Immature natural killer cell (primary cell): ENCODE measurements at regions not wholly inside any gene's neighbourhood (a gene's known extent, or its start where the extent isn't known, plus 50 kb on each side); places are given as distances from the start of the nearest gene placed in this dataset.

Source experiments
- DNase-seq, 3 donors: peaks; one replicate each; pipeline ENCODE4 v3.0.0; 2022; ENCODE audit warnings: mixed read lengths in 1 of 3
- H3K27ac Mint-ChIP-seq, 6 donors: one replicate each; pipeline ENCODE4 v1.8.0; 2020; ENCODE audit warnings: mixed read lengths in 6 of 6, mild to moderate bottlenecking in 5 of 6, inconsistent platforms in 4 of 6, moderate library complexity in 3 of 6
- H3K27me3 Mint-ChIP-seq, 3 donors: one replicate each; pipeline ENCODE4 v1.8.0; 2020 to 2021; ENCODE audit warnings: low read depth in 3 of 3, mild to moderate bottlenecking in 3 of 3, mixed read lengths in 3 of 3, moderate library complexity in 3 of 3, inconsistent platforms in 1 of 3
- H3K36me3 Mint-ChIP-seq, 3 donors: one replicate each; pipeline ENCODE4 v1.8.0; 2020; ENCODE audit warnings: mixed read lengths in 3 of 3, inconsistent platforms in 2 of 3, mild to moderate bottlenecking in 2 of 3
- H3K4me1 Mint-ChIP-seq, 2 donors: one replicate each; pipeline ENCODE4 v1.8.0; 2020; ENCODE audit warnings: inconsistent platforms in 2 of 2, mild to moderate bottlenecking in 2 of 2, mixed read lengths in 2 of 2, moderate library complexity in 1 of 2
- H3K4me3 Mint-ChIP-seq, 5 donors: one replicate each; pipeline ENCODE4 v1.8.0; 2020; ENCODE audit warnings: mild to moderate bottlenecking in 5 of 5, mixed read lengths in 5 of 5, inconsistent platforms in 3 of 5, moderate library complexity in 3 of 5
- H3K9me3 Mint-ChIP-seq, 6 donors: one replicate each; pipeline ENCODE4 v1.8.0; 2020; ENCODE audit warnings: mild to moderate bottlenecking in 6 of 6, mixed read lengths in 6 of 6, inconsistent platforms in 4 of 6, moderate library complexity in 3 of 6

DNA sequence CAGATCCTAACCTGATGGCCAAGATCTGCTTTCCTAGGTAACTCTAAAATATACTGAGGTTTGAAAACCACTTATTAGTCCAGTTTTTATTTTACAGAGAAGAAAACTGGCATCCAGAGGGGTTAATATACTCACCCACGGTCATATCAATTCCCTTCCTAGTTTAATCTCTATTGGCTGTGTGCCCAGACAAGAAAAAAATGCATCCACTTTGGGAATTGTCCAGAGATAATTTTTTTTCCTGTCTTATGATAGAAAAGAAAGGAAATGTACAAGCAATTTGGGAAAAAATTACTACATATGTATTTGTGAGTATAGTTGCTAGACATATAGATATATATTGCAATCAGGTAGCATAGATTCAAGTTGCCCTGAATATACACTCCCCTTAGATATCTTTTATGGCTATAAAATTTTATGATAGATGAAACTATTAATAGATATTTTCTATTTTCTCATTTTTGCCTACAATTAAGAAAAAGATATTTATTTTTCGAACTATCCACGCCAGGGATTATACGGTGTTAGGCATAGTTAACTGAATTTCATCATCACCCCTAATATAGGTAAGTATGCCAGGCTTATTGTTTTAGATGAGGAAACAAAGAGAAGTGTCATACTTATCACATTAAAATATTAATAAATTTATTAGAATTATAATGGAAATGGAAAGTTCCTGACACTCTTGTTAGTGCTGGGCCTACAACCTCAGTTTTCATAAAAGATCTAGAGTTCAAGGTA is 100.5 kb upstream of the SLC38A2 start:
- Mint-ChIP-seq H3K27me3 (no peaks in the 10 kb centered on the region), H3K36me3 (peaks cover 7 to 18% (median 15%) of the 10 kb centered on the region in 3 donors), H3K27ac (peak overlapping the region; percentile 77 to 91 (median 84)), H3K4me1 (peaks cover 44 to 55% of the 10 kb centered on the region in 2 donors), H3K9me3 (no peaks in the 10 kb centered on the region), H3K4me3 (peak overlapping the region; percentile 26 to 80 (median 59))
- DNase-seq = no peak

GRCh38 chr12:46472144-46472705 is 99.7 kb upstream of the SLC38A2 start:
- Mint-ChIP-seq H3K36me3 (peaks cover 0 to 13% (median 8%) of the 10 kb centered on the region in 3 donors), H3K9me3 (no peaks in the 10 kb centered on the region), H3K27ac (peak overlapping the region in 4 of 6 donors; percentile 33 to 99 (median 70)), H3K4me3 (no peak overlapping the region), H3K4me1 (peaks cover 43 to 55% of the 10 kb centered on the region in 2 donors), H3K27me3 (no peaks in the 10 kb centered on the region)
- DNase-seq = no peak

GRCh38 chr12:46471404-46471803 is 98.8 kb upstream of the SLC38A2 start:
- no peaks in the 10 kb centered on the region for H3K27me3 Mint-ChIP-seq
- no peaks in the 10 kb centered on the region for H3K9me3 Mint-ChIP-seq
- H3K4me1 Mint-ChIP-seq = peaks cover 40 to 52% of the 10 kb centered on the region in 2 donors
- peak overlapping the region; percentile 67 to 89 (median 67) for H3K4me3 Mint-ChIP-seq
- H3K36me3 Mint-ChIP-seq = peaks cover 0 to 13% (median 12%) of the 10 kb centered on the region in 3 donors
- peak overlapping the region; percentile 18 to 99 (median 64) for H3K27ac Mint-ChIP-seq
- no peak for DNase-seq

GRCh38 chr12:46470975-46471374 is 98.4 kb upstream of the SLC38A2 start:
- Mint-ChIP-seq H3K4me3 (peak overlapping the region; percentile 67 to 89 (median 67)), H3K9me3 (no peaks in the 10 kb centered on the region), H3K4me1 (peaks cover 36 to 48% of the 10 kb centered on the region in 2 donors), H3K27ac (peak overlapping the region in 5 of 6 donors; percentile 49 to 99 (median 79)), H3K27me3 (no peaks in the 10 kb centered on the region), H3K36me3 (peaks cover 0 to 13% (median 12%) of the 10 kb centered on the region in 3 donors)
- DNase-seq = no peak

GRCh38 chr12:46470036-46470627 is 97.6 kb upstream of the SLC38A2 start:
- Mint-ChIP-seq H3K4me1 (peaks cover 36 to 53% of the 10 kb centered on the region in 2 donors), H3K9me3 (no peaks in the 10 kb centered on the region), H3K4me3 (peak overlapping the region; percentile 86 to 98 (median 89)), H3K36me3 (peaks cover 0 to 13% (median 12%) of the 10 kb centered on the region in 3 donors), H3K27ac (peak overlapping the region; percentile 97 to 100 (median 98)), H3K27me3 (no peaks in the 10 kb centered on the region)
- peak; percentile 57 to 71 (median 66) for DNase-seq

DNA sequence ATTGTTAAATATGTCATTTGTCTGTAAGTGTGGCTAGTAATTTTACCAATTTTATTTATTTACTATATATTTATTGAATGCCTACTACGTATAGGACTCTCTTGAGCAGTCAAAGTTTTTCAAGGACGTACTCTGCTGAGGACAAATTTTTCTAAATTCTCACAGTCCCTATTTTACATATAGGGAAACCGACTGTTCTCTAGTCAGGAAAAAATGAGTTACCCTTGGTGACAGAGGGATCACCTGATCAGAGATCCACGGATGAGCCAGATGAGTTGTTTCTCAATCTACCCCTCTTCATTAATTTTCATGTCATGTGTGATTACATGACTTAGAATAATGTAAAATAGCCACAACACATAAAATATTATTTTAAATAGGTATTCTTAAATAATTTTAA is 96.2 kb upstream of the SLC38A2 start:
- peaks cover 0 to 12% (median 12%) of the 10 kb centered on the region in 3 donors for H3K36me3 Mint-ChIP-seq
- H3K4me3 Mint-ChIP-seq = no peak overlapping the region
- H3K4me1 Mint-ChIP-seq = peaks cover 32 to 50% of the 10 kb centered on the region in 2 donors
- H3K27me3 Mint-ChIP-seq = no peaks in the 10 kb centered on the region
- no peaks in the 10 kb centered on the region for H3K9me3 Mint-ChIP-seq
- H3K27ac Mint-ChIP-seq = no peak overlapping the region
- no peak for DNase-seq

DNA sequence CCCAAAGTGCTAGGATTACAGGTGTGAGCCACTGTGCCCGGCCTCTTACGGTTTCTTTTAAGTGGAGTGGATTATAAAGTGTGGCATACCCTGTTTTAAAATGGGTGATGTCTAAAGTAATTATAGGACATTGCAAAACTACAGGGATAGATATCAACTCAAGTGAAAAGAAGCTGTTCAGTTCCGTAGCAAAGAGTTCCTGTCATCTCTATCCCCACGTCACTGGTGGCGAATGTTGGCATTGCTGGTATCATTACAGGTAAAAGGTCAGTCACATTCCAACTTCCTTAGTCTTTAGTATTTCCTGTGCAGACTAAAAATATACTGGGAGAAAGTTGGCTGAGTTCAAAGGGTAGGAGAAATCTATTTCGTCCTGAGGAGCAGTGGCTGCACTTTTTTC is 95.6 kb upstream of the SLC38A2 start:
- Mint-ChIP-seq H3K4me1 (peaks cover 28 to 44% of the 10 kb centered on the region in 2 donors), H3K4me3 (no peak overlapping the region), H3K9me3 (no peaks in the 10 kb centered on the region), H3K27me3 (no peaks in the 10 kb centered on the region), H3K27ac (no peak overlapping the region), H3K36me3 (peaks cover 0 to 12% (median 8%) of the 10 kb centered on the region in 3 donors)
- no peak for DNase-seq

- Mint-ChIP-seq H3K4me1 (peaks cover 24 to 31% of the 10 kb centered on the region in 2 donors), H3K9me3 (no peaks in the 10 kb centered on the region), H3K36me3 (peaks cover 0 to 10% (median 5%) of the 10 kb centered on the region in 3 donors), H3K27me3 (no peaks in the 10 kb centered on the region), H3K4me3 (no peak overlapping the region), H3K27ac (peak overlapping the region in 2 of 6 donors; percentile 21 to 45)
- DNase-seq = no peak
Measured at GRCh38 chr12:46465307-46465706, 92.7 kb upstream of the SLC38A2 start.

- H3K27me3 Mint-ChIP-seq = peaks cover 0 to 2% (median 0%) of the 10 kb centered on the region in 3 donors
- H3K4me3 Mint-ChIP-seq = no peak overlapping the region
- H3K9me3 Mint-ChIP-seq = no peaks in the 10 kb centered on the region
- no peak overlapping the region for H3K27ac Mint-ChIP-seq
- peaks cover 0 to 6% (median under 1%) of the 10 kb centered on the region in 3 donors for H3K36me3 Mint-ChIP-seq
- no peak for DNase-seq
- H3K4me1 Mint-ChIP-seq = peaks cover 24 to 31% of the 10 kb centered on the region in 2 donors
Measured at GRCh38 chr12:46464863-46465262, 92.3 kb upstream of the SLC38A2 start.

DNA sequence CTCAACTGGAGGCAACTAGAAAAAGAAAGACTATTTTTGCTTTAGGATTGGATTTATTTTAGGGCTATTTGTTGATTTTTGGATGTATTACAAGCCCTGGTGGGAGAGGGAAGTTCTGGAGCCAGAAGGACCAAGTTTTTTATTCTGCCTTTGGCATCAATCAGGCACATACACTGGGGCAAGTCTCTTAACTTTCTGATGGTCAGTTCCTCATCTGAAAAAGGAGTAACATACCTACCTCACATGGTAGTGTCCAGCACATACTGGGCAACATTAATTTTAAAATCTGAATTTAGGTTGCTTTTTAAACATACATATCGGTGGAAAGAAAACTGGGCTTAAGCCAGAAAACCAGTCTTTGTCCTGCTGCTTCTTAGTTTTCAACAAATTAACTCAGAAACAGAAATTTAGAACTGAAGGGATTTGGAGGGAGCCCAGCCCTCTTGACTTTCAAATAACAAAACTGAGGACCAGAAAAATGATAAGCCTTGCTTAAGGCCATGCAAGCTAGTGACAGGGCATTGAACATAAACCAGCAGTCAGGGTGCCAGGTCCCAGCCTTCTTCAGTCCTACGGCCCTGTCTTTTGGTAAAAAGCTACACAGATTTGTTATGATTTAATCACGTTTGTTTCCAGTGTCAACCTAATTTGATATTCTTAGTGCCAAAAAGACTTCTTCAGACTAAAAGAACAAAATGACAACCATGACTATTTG is 90.2 kb upstream of the SLC38A2 start:
- peaks cover 0 to 7% (median 0%) of the 10 kb centered on the region in 3 donors for H3K27me3 Mint-ChIP-seq
- H3K9me3 Mint-ChIP-seq = no peaks in the 10 kb centered on the region
- no peak for DNase-seq
- no peak overlapping the region for H3K27ac Mint-ChIP-seq
- H3K4me1 Mint-ChIP-seq = peaks cover 39 to 45% of the 10 kb centered on the region in 2 donors
- H3K36me3 Mint-ChIP-seq = peaks cover 0 to 4% (median 0%) of the 10 kb centered on the region in 3 donors
- no peak overlapping the region for H3K4me3 Mint-ChIP-seq

GRCh38 chr12:46461907-46462640 is 89.5 kb upstream of the SLC38A2 start:
- Mint-ChIP-seq H3K9me3 (no peaks in the 10 kb centered on the region), H3K36me3 (peaks cover 0 to 2% (median 0%) of the 10 kb centered on the region in 3 donors), H3K4me3 (no peak overlapping the region), H3K4me1 (peaks cover 44 to 48% of the 10 kb centered on the region in 2 donors), H3K27me3 (peaks cover 0 to 7% (median 1%) of the 10 kb centered on the region in 3 donors), H3K27ac (peak overlapping the region in 2 of 6 donors; percentile 90 to 96)
- DNase-seq = no peak

GRCh38 chr12:46461459-46461858 is 88.9 kb upstream of the SLC38A2 start:
- peak overlapping the region in 5 of 6 donors; percentile 4 to 96 (median 54) for H3K27ac Mint-ChIP-seq
- peaks cover 50 to 55% of the 10 kb centered on the region in 2 donors for H3K4me1 Mint-ChIP-seq
- no peaks in the 10 kb centered on the region for H3K36me3 Mint-ChIP-seq
- DNase-seq = no peak
- H3K27me3 Mint-ChIP-seq = peaks cover 0 to 7% (median 1%) of the 10 kb centered on the region in 3 donors
- no peak overlapping the region for H3K4me3 Mint-ChIP-seq
- no peaks in the 10 kb centered on the region for H3K9me3 Mint-ChIP-seq

DNA sequence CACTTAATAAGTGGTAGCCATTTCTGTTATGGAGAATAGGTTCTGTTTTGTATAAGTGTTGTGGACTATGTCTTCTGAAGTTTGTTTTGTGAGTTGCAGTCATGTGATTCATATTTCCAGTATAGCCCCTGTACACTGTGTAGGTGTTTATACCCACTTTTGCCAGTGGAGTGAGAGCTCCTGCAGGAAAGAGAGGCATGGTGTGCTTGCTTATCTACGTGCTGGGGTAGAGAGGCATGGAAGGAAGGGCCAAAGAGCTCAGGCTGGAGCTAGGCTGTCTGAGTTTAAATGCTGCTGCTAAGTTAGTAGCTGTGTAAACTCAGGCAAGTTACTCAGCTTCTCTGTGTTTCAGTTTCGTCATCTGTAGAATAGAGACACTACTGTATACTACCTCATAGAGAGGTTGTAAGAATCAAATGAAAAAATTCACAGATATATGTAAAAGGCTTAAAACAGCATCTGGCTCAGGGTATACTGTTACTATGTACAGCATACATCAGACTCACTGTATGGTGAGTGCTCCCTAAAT is 88.2 kb upstream of the SLC38A2 start:
- Mint-ChIP-seq H3K9me3 (no peaks in the 10 kb centered on the region), H3K27me3 (peaks cover 0 to 7% (median 1%) of the 10 kb centered on the region in 3 donors), H3K4me1 (peaks cover 57 to 62% of the 10 kb centered on the region in 2 donors), H3K36me3 (no peaks in the 10 kb centered on the region), H3K4me3 (peak overlapping the region; percentile 59 to 82 (median 67)), H3K27ac (peak overlapping the region; percentile 63 to 96 (median 88))
- DNase-seq = no peak
